ENCODE measurements at regions not wholly inside any gene's neighbourhood (a gene's known extent, or its start where the extent isn't known, plus 50 kb on each side); places are given as distances from the start of the nearest gene placed in this dataset.

DNA sequence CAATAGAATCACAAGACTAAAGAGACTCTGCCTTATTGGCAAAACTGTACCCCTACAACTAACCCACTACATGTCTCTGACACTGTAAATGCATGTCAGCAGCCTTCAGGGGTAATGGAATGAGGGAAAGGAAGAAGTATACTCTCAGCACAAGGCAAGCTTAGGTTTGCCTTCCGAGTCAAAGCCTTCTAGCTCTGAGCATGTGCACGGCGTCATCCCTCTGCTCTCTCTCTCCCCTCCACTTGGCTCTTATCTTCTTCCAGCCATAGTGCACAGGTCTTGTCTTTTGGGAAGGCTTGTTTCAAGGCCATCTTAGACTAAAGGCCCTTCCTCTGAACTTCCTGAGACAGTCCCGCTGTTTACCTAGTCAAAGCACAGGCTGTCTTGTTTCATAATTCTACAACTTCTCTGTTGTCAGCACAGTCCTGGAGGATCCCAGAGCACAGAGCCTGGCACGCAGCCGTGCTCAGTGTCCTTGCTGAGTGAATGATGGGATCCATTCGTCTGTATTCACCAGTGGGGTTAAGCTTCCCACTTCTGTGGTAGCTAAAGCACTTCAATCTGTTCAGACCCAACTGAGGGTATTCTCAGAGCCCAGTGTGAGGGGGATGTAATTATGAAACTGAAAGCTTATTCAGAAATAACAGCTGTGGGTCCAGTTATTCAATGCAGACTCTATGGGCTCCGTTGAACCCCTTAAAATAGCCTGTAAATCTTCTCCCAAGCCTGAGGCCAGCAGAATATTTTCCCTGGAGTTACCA lies 166.5 kb upstream of the PLD5 start:
- Histone ChIP-seq H3K36me3 (ENCODE audit: control insufficient read depth in 2 of 2, insufficient read depth in 2 of 2, low read length in 1 of 2) (no peaks in the 10 kb centered on the region), H3K9ac (ENCODE audit: control insufficient read depth, insufficient read depth, low read length) (no peak overlapping the region), H3K4me1 (ENCODE audit: control insufficient read depth, insufficient read depth, low read length) (no peaks in the 10 kb centered on the region), H3K27me3 (replicated peaks in 1 of 2; ENCODE audit: control insufficient read depth in 2 of 2, insufficient read depth in 2 of 2, low read length in 1 of 2) (no peaks in the 10 kb centered on the region), H4K20me1 (ENCODE audit: control insufficient read depth, insufficient read depth) (no peaks in the 10 kb centered on the region), H3K79me2 (ENCODE audit: control insufficient read depth, insufficient read depth, low read length) (no peaks in the 10 kb centered on the region), H3K4me2 (ENCODE audit: control insufficient read depth, insufficient read depth) (no peak overlapping the region), H3K27ac (ENCODE audit: control insufficient read depth, insufficient read depth) (no peak overlapping the region), H3K4me3 (no peak overlapping the region), H3K9me3 (replicated peaks; ENCODE audit: control insufficient read depth, insufficient read depth, low read length) (no peaks in the 10 kb centered on the region), H2AFZ (ENCODE audit: control insufficient read depth, low read depth, low read length) (no peak overlapping the region)
- ChIA-PET POLR2A (interaction anchor here (0.8 kb wide), 1 partner anchor 10 kb away, joined by 3 read pairs; no protein-coding TSS in a partner anchor), CTCF (no interaction called here), SMC1A (ENCODE audit: uncharacterized antibody, unreplicated experiment) (interaction anchor here (1.0 kb wide), 1 partner anchor 124 kb away, joined by 3 read pairs; no protein-coding TSS in a partner anchor), RAD21 (ENCODE audit: unreplicated experiment) (no interaction called here)
- no peak; the same call in 2 of the 3 replicates for ATAC-seq
- FAIRE-seq = no peak
- WGBS (ENCODE audit: insufficient coverage, insufficient replicate concordance, low lambda C conversion rate, missing lambda C conversion rate) = 34% methylated on average over 8 of the region's 8 CpGs
- intact Hi-C loops (cut with micrococcal nuclease; ENCODE audit: unreplicated experiment) (no loop called here), in situ Hi-C loops (cut with MboI) (no loop called here)
- no TSS peak for BruUV-seq (replicated peaks)
- DNase-seq (ENCODE audit: low read depth, low spot score) = no peak
- TF ChIP-seq CBX5 (IDR thresholded peaks at IDR 0.05; ENCODE audit: low read depth) (no peak), DPF2 (IDR thresholded peaks at IDR 0.05) (no peak)
- TF ChIP-seq, protein P1, sequence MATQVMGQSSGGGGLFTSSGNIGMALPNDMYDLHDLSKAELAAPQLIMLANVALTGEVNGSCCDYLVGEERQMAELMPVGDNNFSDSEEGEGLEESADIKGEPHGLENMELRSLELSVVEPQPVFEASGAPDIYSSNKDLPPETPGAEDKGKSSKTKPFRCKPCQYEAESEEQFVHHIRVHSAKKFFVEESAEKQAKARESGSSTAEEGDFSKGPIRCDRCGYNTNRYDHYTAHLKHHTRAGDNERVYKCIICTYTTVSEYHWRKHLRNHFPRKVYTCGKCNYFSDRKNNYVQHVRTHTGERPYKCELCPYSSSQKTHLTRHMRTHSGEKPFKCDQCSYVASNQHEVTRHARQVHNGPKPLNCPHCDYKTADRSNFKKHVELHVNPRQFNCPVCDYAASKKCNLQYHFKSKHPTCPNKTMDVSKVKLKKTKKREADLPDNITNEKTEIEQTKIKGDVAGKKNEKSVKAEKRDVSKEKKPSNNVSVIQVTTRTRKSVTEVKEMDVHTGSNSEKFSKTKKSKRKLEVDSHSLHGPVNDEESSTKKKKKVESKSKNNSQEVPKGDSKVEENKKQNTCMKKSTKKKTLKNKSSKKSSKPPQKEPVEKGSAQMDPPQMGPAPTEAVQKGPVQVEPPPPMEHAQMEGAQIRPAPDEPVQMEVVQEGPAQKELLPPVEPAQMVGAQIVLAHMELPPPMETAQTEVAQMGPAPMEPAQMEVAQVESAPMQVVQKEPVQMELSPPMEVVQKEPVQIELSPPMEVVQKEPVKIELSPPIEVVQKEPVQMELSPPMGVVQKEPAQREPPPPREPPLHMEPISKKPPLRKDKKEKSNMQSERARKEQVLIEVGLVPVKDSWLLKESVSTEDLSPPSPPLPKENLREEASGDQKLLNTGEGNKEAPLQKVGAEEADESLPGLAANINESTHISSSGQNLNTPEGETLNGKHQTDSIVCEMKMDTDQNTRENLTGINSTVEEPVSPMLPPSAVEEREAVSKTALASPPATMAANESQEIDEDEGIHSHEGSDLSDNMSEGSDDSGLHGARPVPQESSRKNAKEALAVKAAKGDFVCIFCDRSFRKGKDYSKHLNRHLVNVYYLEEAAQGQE (IDR thresholded peaks at IDR 0.05; ENCODE audit: low read depth, low read length) = no peak
- TF ChIP-seq, protein P2, sequence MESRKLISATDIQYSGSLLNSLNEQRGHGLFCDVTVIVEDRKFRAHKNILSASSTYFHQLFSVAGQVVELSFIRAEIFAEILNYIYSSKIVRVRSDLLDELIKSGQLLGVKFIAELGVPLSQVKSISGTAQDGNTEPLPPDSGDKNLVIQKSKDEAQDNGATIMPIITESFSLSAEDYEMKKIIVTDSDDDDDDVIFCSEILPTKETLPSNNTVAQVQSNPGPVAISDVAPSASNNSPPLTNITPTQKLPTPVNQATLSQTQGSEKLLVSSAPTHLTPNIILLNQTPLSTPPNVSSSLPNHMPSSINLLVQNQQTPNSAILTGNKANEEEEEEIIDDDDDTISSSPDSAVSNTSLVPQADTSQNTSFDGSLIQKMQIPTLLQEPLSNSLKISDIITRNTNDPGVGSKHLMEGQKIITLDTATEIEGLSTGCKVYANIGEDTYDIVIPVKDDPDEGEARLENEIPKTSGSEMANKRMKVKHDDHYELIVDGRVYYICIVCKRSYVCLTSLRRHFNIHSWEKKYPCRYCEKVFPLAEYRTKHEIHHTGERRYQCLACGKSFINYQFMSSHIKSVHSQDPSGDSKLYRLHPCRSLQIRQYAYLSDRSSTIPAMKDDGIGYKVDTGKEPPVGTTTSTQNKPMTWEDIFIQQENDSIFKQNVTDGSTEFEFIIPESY (IDR thresholded peaks at IDR 0.05) = no peak

Measured in GM12878 (cell line).